ENCODE measurements at regions not wholly inside any gene's neighbourhood (a gene's known extent, or its start where the extent isn't known, plus 50 kb on each side); places are given as distances from the start of the nearest gene placed in this dataset.

DNA sequence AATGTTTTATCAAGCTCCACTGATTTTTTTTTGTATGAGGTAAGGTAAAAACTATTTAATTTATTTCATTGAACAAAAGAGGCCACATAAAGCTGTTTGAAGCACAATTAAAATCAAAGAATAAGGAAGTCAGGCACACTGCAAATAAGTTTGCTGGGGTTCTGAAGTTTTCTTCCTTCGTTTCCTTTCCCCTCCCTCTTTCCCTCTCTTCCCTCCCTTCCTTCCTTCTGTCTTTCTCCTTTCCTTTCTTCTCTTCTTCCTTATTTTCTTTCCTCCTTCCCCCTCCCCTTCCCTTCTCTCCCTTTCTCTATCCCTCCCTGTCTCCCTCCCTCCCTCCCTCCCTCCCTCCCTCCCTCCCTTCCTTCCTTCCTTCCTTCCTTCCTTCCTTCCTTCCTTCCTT, 78.7 kb downstream of the ALX1 start:
- H3K4me1 ChIP-seq (ENCODE audit: insufficient read depth, low read length), result no peaks in the 10 kb centered on the region
- H3K9me3 ChIP-seq (ENCODE audit: control insufficient read depth in 1 of 2, insufficient read depth in 1 of 2, low read length in 2 of 2), result no peaks in the 10 kb centered on the region
- intact Hi-C loops (cut with DNase I, micrococcal nuclease), result loop anchor here in 1 of 2 experiments (1.0 kb wide), 1 partner anchor 23 kb away; no protein-coding TSS in a partner anchor
- H3K36me3 ChIP-seq (ENCODE audit: insufficient read depth, low read length), result no peaks in the 10 kb centered on the region
- H3K4me3 ChIP-seq (ENCODE audit: low read length), result no peak overlapping the region
- H3K9me3 Mint-ChIP-seq, result no peaks in the 10 kb centered on the region
- H3K27ac ChIP-seq (ENCODE audit: low read depth in 1 of 2, low read length in 2 of 2), result no peak overlapping the region
- TF ChIP-seq, protein P1, sequence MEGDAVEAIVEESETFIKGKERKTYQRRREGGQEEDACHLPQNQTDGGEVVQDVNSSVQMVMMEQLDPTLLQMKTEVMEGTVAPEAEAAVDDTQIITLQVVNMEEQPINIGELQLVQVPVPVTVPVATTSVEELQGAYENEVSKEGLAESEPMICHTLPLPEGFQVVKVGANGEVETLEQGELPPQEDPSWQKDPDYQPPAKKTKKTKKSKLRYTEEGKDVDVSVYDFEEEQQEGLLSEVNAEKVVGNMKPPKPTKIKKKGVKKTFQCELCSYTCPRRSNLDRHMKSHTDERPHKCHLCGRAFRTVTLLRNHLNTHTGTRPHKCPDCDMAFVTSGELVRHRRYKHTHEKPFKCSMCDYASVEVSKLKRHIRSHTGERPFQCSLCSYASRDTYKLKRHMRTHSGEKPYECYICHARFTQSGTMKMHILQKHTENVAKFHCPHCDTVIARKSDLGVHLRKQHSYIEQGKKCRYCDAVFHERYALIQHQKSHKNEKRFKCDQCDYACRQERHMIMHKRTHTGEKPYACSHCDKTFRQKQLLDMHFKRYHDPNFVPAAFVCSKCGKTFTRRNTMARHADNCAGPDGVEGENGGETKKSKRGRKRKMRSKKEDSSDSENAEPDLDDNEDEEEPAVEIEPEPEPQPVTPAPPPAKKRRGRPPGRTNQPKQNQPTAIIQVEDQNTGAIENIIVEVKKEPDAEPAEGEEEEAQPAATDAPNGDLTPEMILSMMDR (IDR thresholded peaks at IDR 0.05), result no peak
- ATAC-seq (ENCODE audit: poor library complexity), result no peak
- no peaks in the 10 kb centered on the region for H3K36me3 Mint-ChIP-seq (ENCODE audit: low read depth)
- no peaks in the 10 kb centered on the region for H3K27me3 Mint-ChIP-seq
- ChIA-PET POLR2A (no interaction called here), CTCF (no interaction called here)
- no peak overlapping the region for H3K4me3 Mint-ChIP-seq
- no peaks in the 10 kb centered on the region for H3K27me3 ChIP-seq (ENCODE audit: control insufficient read depth in 1 of 2, insufficient read depth in 2 of 2, low read length in 2 of 2)
- H3K4me1 Mint-ChIP-seq (ENCODE audit: low read depth), result no peaks in the 10 kb centered on the region
- DNase-seq, result no peak
- H3K27ac Mint-ChIP-seq, result no peak overlapping the region

DNA sequence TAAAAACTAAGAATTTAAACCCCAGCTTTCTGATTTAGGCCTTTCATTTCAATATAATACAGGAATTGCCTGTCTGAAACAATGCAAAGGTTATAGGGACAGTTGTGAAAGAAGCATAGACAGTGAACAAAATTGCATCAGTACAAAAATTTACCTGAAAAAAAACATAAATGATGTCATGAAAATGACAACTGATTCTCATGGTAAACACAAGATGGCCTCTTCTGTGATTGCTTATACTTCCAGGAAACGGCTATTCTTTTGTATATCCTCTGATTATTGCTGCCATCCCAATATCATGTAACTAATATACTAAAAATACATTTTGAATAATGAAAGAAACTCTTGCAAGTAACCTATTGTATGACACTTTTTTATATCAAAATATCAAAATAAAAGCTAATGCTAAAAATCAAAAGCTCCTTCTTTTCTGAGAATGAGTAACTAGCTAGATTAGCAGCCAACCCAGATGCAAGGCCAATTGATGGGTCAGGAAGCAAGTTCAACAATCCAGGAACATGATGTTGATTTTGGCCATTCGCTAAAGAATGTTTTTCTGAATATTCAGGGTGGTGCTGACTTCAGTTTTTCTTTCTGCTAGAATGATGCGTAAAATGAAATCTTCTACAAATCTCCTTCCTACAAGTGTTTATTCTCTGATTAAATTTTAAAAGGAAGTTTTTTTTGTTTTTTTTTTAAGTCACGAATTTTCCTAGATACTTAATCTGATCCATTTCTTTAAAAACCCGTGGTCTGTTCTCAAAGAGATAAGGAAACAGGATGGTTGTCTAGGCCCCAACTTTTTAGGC, 83.6 kb downstream of the ALX1 start:
- Histone ChIP-seq H3K36me3 (ENCODE audit: insufficient read depth, low read length) (no peaks in the 10 kb centered on the region), H3K4me3 (ENCODE audit: low read length) (no peak overlapping the region), H3K9me3 (ENCODE audit: control insufficient read depth in 1 of 2, insufficient read depth in 1 of 2, low read length in 2 of 2) (peaks cover 0 to 5% of the 10 kb centered on the region in 2 experiments), H3K4me1 (ENCODE audit: insufficient read depth, low read length) (no peaks in the 10 kb centered on the region), H3K27ac (ENCODE audit: low read depth in 1 of 2, low read length in 2 of 2) (no peak overlapping the region), H3K27me3 (ENCODE audit: control insufficient read depth in 1 of 2, insufficient read depth in 2 of 2, low read length in 2 of 2) (no peaks in the 10 kb centered on the region)
- no peak overlapping the region for H3K27ac Mint-ChIP-seq
- ChIA-PET CTCF (no interaction called here), POLR2A (no interaction called here)
- DNase-seq (no peak), ATAC-seq (ENCODE audit: poor library complexity) (no peak)
- intact Hi-C loops (cut with DNase I, micrococcal nuclease), result no loop called here
- TF ChIP-seq, protein P1 (IDR thresholded peaks at IDR 0.05), result no peak
- H3K4me3 Mint-ChIP-seq, result no peak overlapping the region
- H3K36me3 Mint-ChIP-seq (ENCODE audit: low read depth), result no peaks in the 10 kb centered on the region
- no peaks in the 10 kb centered on the region for H3K27me3 Mint-ChIP-seq
- H3K9me3 Mint-ChIP-seq, result no peaks in the 10 kb centered on the region
- H3K4me1 Mint-ChIP-seq (ENCODE audit: low read depth), result no peaks in the 10 kb centered on the region

DNA sequence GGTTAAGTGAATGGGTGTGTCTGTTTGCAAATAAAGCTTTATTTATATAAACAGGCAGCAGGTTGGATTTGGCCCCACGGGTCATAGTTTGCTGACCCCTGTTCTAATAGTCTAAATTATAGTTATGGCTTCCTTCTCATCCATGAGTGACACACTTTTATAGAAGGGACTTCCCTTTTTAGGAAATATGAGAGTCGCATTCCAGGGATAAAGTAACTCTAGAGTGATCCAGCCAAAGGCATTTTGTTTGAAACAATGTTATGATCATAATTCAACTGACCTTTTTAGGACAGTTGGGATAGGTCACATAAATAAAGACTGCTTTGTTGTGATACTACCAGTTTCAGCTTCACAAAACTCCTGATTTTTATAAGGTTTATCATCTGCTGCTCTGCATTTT, 87.9 kb downstream of the ALX1 start:
- Mint-ChIP-seq H3K36me3 (ENCODE audit: low read depth) (no peaks in the 10 kb centered on the region), H3K4me3 (no peak overlapping the region), H3K27me3 (no peaks in the 10 kb centered on the region), H3K9me3 (no peaks in the 10 kb centered on the region), H3K27ac (no peak overlapping the region), H3K4me1 (ENCODE audit: low read depth) (no peaks in the 10 kb centered on the region)
- intact Hi-C loops (cut with DNase I, micrococcal nuclease), result no loop called here
- ChIA-PET CTCF (no interaction called here), POLR2A (no interaction called here)
- H3K4me1 ChIP-seq (ENCODE audit: insufficient read depth, low read length), result no peaks in the 10 kb centered on the region
- peaks cover 0 to 8% of the 10 kb centered on the region in 2 experiments for H3K9me3 ChIP-seq (ENCODE audit: control insufficient read depth in 1 of 2, insufficient read depth in 1 of 2, low read length in 2 of 2)
- no peak for ATAC-seq (ENCODE audit: poor library complexity)
- no peaks in the 10 kb centered on the region for H3K27me3 ChIP-seq (ENCODE audit: control insufficient read depth in 1 of 2, insufficient read depth in 2 of 2, low read length in 2 of 2)
- no peak overlapping the region for H3K27ac ChIP-seq (ENCODE audit: low read depth in 1 of 2, low read length in 2 of 2)
- TF ChIP-seq, protein P1 (IDR thresholded peaks at IDR 0.05), result no peak
- DNase-seq, result no peak
- no peak overlapping the region for H3K4me3 ChIP-seq (ENCODE audit: low read length)
- H3K36me3 ChIP-seq (ENCODE audit: insufficient read depth, low read length), result no peaks in the 10 kb centered on the region
